Thyroid gland (tissue), 4 donors: ENCODE measurements at regions not wholly inside any gene's neighbourhood (a gene's known extent, or its start where the extent isn't known, plus 50 kb on each side); places are given as distances from the start of the nearest gene placed in this dataset.

ENCODE experiments used
- DNase-seq, 2 donors: peaks; one replicate each; pipeline ENCODE4 v3.0.0-alpha.2; 2019
- H3K27ac ChIP-seq, 3 donors: fragments of 200-600 bp; sonication (generic); 1 replicate in 2 of 3; 2 replicates in 1 of 3; pipeline ENCODE4 v1.5.1; 2016 to 2019; ENCODE audit warnings: mild to moderate bottlenecking in 1 of 3, moderate library complexity in 1 of 3
- H3K27me3 ChIP-seq: fragments of 200-600 bp; sonication (generic); one replicate; pipeline ENCODE4 v1.5.1; 2019
- H3K36me3 ChIP-seq, 2 donors: fragments of 200-600 bp; sonication (generic); one replicate each; pipeline ENCODE4 v1.5.1; 2016 to 2019
- H3K4me1 ChIP-seq, 2 donors: fragments of 200-600 bp; sonication (generic); one replicate each; pipeline ENCODE4 v1.5.1; 2017 to 2019
- H3K4me3 ChIP-seq, 3 donors: fragments of 200-600 bp; sonication (generic); replicated peaks in 1 of 3; 1 replicate in 2 of 3; 2 replicates in 1 of 3; pipeline ENCODE4 v1.5.1; 2016; ENCODE audit warnings: mild to moderate bottlenecking in 1 of 3
- H3K9me3 ChIP-seq: fragments of 200-600 bp; sonication (generic); one replicate; pipeline ENCODE4 v1.5.1; 2017
- CTCF ChIP-seq, 6 experiments: fragments of 200-600 bp in 3 of 6; fragments of 450-650 bp in 3 of 6; sonication (generic) in 3 of 6; IDR thresholded peaks; one replicate each; pipeline ENCODE4 v1.5.1; 2016 to 2019; ENCODE audit warnings: antibody characterized with exemption in 6 of 6, mild to moderate bottlenecking in 2 of 6, inconsistent platforms in 1 of 6, moderate library complexity in 1 of 6
- POLR2A ChIP-seq, 2 donors: fragments of 450-650 bp; IDR thresholded peaks; one replicate each; pipeline ENCODE4 v1.6.1; 2017; ENCODE audit warnings: antibody characterized with exemption in 2 of 2, mild to moderate bottlenecking in 2 of 2, moderate library complexity in 1 of 2
- WGBS, 2 donors: methylation state at CpG; one replicate each; pipeline ENCODE4 v1.1.5; 2017; 5-methylcytosine and 5-hydroxymethylcytosine counted together
- intact Hi-C: fragments of 100-400 bp; cut with DNase I; formaldehyde crosslinking; loops from one replicate; pipeline ENCODE4 v1.15.1; 2023

GRCh38 chr2:101577173-101577572, 102.3 kb upstream of the RFX8 start:
- H3K4me1 ChIP-seq = peaks cover 0 to 5% of the 10 kb centered on the region in 2 donors
- 42 to 64% methylated on average over 2 of the region's 2 CpGs for WGBS, 2 donors
- no peaks in the 10 kb centered on the region for H3K27me3 ChIP-seq
- no peak for DNase-seq
- TF ChIP-seq CTCF (IDR thresholded peaks at IDR 0.05) = no peak
- no peaks in the 10 kb centered on the region for H3K9me3 ChIP-seq
- no peak overlapping the region for H3K4me3 ChIP-seq
- intact Hi-C loops = no loop called here
- no peaks in the 10 kb centered on the region for H3K36me3 ChIP-seq
- H3K27ac ChIP-seq = no peak overlapping the region

- Histone ChIP-seq H3K27me3 (no peaks in the 10 kb centered on the region), H3K36me3 (no peaks in the 10 kb centered on the region), H3K27ac (no peak overlapping the region), H3K9me3 (no peaks in the 10 kb centered on the region), H3K4me3 (no peak overlapping the region), H3K4me1 (peaks cover 0 to 5% of the 10 kb centered on the region in 2 donors)
- WGBS, 2 donors = 93 to 94% methylated on average over 6 of the region's 6 CpGs
- TF ChIP-seq CTCF (IDR thresholded peaks at IDR 0.05) (no peak), POLR2A (IDR thresholded peaks at IDR 0.05) (no peak)
- DNase-seq = no peak
- intact Hi-C loops = no loop called here
Measured at GRCh38 chr2:101574622-101575021, 99.7 kb upstream of the RFX8 start.

- DNase-seq = no peak
- no peaks in the 10 kb centered on the region for H3K36me3 ChIP-seq
- no peak for TF ChIP-seq CTCF (IDR thresholded peaks at IDR 0.05)
- no peak for TF ChIP-seq POLR2A (IDR thresholded peaks at IDR 0.05)
- no peaks in the 10 kb centered on the region for H3K9me3 ChIP-seq
- intact Hi-C loops = no loop called here
- H3K4me3 ChIP-seq = no peak overlapping the region
- WGBS, 2 donors = 91 to 95% methylated on average over 1 of the region's 1 CpG
- H3K27ac ChIP-seq = no peak overlapping the region
- no peaks in the 10 kb centered on the region for H3K27me3 ChIP-seq
- H3K4me1 ChIP-seq = peaks cover 0 to under 1% of the 10 kb centered on the region in 2 donors
Measured at GRCh38 chr2:101571951-101572350, 97.0 kb upstream of the RFX8 start.

GRCh38 chr2:101569886-101570520, 95.1 kb upstream of the RFX8 start:
- Histone ChIP-seq H3K9me3 (no peaks in the 10 kb centered on the region), H3K27ac (no peak overlapping the region), H3K4me1 (no peaks in the 10 kb centered on the region), H3K4me3 (no peak overlapping the region), H3K36me3 (no peaks in the 10 kb centered on the region), H3K27me3 (no peaks in the 10 kb centered on the region)
- WGBS, 2 donors = 88 to 90% methylated on average over 7 of the region's 7 CpGs
- no peak for TF ChIP-seq POLR2A (IDR thresholded peaks at IDR 0.05)
- no peak for TF ChIP-seq CTCF (IDR thresholded peaks at IDR 0.05)
- DNase-seq = no peak
- intact Hi-C loops = no loop called here

- H3K4me3 ChIP-seq = no peak overlapping the region
- WGBS, 2 donors = 97 to 98% methylated on average over 1 of the region's 1 CpG
- no peak for DNase-seq
- H3K27me3 ChIP-seq = no peaks in the 10 kb centered on the region
- H3K4me1 ChIP-seq = no peaks in the 10 kb centered on the region
- no peak overlapping the region for H3K27ac ChIP-seq
- no peaks in the 10 kb centered on the region for H3K9me3 ChIP-seq
- no peaks in the 10 kb centered on the region for H3K36me3 ChIP-seq
- TF ChIP-seq CTCF (IDR thresholded peaks at IDR 0.05) = no peak
- TF ChIP-seq POLR2A (IDR thresholded peaks at IDR 0.05) = no peak
- intact Hi-C loops = no loop called here
Measured at GRCh38 chr2:101568969-101569368, 94.1 kb upstream of the RFX8 start.
